ENCODE measurements at regions not wholly inside any gene's neighbourhood (a gene's known extent, or its start where the extent isn't known, plus 50 kb on each side); places are given as distances from the start of the nearest gene placed in this dataset.

- no peak for TF ChIP-seq CTCF (IDR thresholded peaks at IDR 0.05; ENCODE audit: control insufficient read depth, insufficient read depth, low read depth, low read length, missing control alignments)
- DNase-seq (ENCODE audit: low read depth), result no peak
- no peak overlapping the region for H3K4me3 ChIP-seq (ENCODE audit: control insufficient read depth, low read depth, low read length)
These were observed 229.9 kb downstream of the TTLL7 start for GRCh38 chr1:83769072-83769471.

GRCh38 chr1:83766241-83766691 lies 232.7 kb downstream of the TTLL7 start:
- H3K4me3 ChIP-seq (ENCODE audit: control insufficient read depth, low read depth, low read length), result no peak overlapping the region
- TF ChIP-seq CTCF (IDR thresholded peaks at IDR 0.05; ENCODE audit: control insufficient read depth, insufficient read depth, low read depth, low read length, missing control alignments), result no peak
- DNase-seq (ENCODE audit: low read depth), result no peak

GRCh38 chr1:83765125-83765524 lies 233.8 kb downstream of the TTLL7 start:
- TF ChIP-seq CTCF (IDR thresholded peaks at IDR 0.05; ENCODE audit: control insufficient read depth, insufficient read depth, low read depth, low read length, missing control alignments), result no peak
- no peak for DNase-seq (ENCODE audit: low read depth)
- no peak overlapping the region for H3K4me3 ChIP-seq (ENCODE audit: control insufficient read depth, low read depth, low read length)

- DNase-seq (ENCODE audit: low read depth), result no peak
- H3K4me3 ChIP-seq (ENCODE audit: control insufficient read depth, low read depth, low read length), result no peak overlapping the region
- TF ChIP-seq CTCF (IDR thresholded peaks at IDR 0.05; ENCODE audit: control insufficient read depth, insufficient read depth, low read depth, low read length, missing control alignments), result no peak
These were observed 234.7 kb downstream of the TTLL7 start for GRCh38 chr1:83764209-83764608.

- no peak for TF ChIP-seq CTCF (IDR thresholded peaks at IDR 0.05; ENCODE audit: control insufficient read depth, insufficient read depth, low read depth, low read length, missing control alignments)
These were observed 235.4 kb downstream of the TTLL7 start for GRCh38 chr1:83763361-83764095.

GRCh38 chr1:83762416-83762815 lies 236.5 kb downstream of the TTLL7 start:
- no peak for DNase-seq (ENCODE audit: low read depth)
- no peak overlapping the region for H3K4me3 ChIP-seq (ENCODE audit: control insufficient read depth, low read depth, low read length)
- TF ChIP-seq CTCF (IDR thresholded peaks at IDR 0.05; ENCODE audit: control insufficient read depth, insufficient read depth, low read depth, low read length, missing control alignments), result no peak

More at GRCh38 chr1:83763361-83764095, 235.4 kb downstream of the TTLL7 start:
- DNase-seq (ENCODE audit: low read depth), result no peak
- no peak overlapping the region for H3K4me3 ChIP-seq (ENCODE audit: control insufficient read depth, low read depth, low read length)
